Left colon (tissue), 2 donors: ENCODE measurements at regions not wholly inside any gene's neighbourhood (a gene's known extent, or its start where the extent isn't known, plus 50 kb on each side); places are given as distances from the start of the nearest gene placed in this dataset.
A peak's percentile ranks its signal among the peaks of the same experiment; 100 is the strongest.

Experiments used
- ATAC-seq: fragments of 200-7000 bp; cut with Tn5 transposase; one replicate; pipeline ENCODE4 v1.9.1; 2020; ENCODE audit warnings: mild to moderate bottlenecking, moderate library complexity
- DNase-seq, 2 donors: peaks; one replicate each; pipeline ENCODE4 v3.0.0-alpha.2; 2020
- intact Hi-C, 2 donors: fragments of 100-400 bp; cut with DNase I in 1 of 2; cut with micrococcal nuclease in 1 of 2; formaldehyde crosslinking; loops; one replicate each; pipeline versions ENCODE4 v1.11.2 to v1.14.0; 2022; cut with DNase I, micrococcal nuclease
- donor health status: DM: no; HTN: no; CAD: no.
- donor health status: DM: yes; HTN: yes; CAD: no.

DNA sequence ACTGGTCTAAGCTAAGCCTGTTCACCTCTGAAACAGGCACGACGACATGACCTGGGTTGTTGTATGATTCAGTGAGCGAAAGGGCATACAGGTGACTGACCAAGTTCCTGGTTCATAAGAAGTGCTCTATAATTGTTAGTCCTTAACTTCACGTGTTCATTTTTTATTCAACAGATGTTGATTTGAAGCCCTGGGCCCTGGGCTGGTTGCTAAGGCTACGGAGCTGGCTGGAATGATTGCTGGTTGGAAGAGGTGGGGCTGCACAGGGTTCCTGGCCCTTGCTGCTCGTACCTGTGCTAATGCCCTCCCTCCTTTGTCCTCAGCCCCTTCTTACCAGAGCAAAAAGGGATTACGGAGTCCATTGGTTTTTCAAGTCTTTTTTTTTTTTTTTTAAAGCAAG, 111.3 kb upstream of the CSF3R start:
- DNase-seq (no peak), ATAC-seq (no peak)
- intact Hi-C loops: no loop called here

DNA sequence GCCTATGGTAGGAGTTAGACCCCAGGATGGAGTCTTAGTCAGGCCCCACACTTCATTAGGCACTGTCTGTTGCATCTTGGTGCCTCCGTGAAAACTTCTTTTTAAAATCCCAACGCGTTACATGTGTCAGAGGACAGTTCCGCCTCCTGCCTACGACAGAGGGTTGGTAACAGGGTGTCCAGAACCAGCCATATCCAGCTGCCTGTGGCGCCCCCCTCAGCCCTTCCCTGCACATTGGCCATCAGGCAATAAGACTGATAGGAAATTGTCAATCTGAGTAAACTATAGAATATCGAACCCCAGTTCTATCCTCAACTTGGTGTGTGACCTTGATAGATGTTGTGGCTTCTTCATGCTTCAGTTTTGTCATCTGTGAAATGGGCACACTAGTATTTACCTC, 108.6 kb upstream of the CSF3R start:
- DNase-seq (no peak), ATAC-seq (no peak)
- intact Hi-C loops: no loop called here

DNA sequence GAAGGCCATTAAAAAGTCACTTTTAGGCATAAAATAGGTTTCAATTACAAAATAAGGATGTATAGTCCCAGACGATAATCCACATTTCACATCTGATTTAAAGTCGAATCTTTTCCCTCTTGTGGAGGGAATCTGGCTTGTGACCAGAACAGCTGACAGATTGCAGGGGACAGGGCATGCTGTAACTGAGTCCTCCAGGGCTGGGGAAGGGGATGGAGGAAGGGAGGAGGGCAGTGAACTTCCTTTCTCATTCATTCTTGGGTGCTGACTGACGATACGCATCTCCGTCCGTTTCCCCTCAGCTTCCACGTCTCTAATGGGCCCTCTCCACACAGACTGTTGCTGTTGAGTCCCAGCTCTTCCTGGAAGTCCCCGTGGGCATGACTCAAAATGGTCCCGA, 108.1 kb upstream of the CSF3R start:
- ATAC-seq (no peak), DNase-seq (no peak)
- intact Hi-C loops: no loop called here

DNA sequence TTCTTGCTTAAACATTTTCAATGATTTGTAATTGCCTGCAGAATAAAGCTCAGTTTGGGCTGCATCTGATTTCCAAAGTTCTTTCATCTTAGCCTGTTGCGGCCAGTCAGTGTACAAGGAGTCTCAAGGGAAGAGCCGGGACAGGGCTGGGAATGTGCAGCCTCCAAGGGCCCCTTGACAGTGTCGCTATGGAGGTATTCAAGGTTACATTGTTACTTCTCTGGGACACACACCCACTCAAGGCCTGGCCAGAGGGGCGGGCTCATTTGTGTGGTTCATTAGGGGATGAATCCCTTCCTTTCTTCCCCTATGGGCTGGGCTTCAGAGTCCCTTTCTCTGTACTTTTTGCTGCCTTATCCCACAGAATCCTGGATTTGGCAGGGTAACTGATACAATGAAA, 107.6 kb upstream of the CSF3R start:
- intact Hi-C loops: no loop called here
- DNase-seq (no peak), ATAC-seq (no peak)

DNA sequence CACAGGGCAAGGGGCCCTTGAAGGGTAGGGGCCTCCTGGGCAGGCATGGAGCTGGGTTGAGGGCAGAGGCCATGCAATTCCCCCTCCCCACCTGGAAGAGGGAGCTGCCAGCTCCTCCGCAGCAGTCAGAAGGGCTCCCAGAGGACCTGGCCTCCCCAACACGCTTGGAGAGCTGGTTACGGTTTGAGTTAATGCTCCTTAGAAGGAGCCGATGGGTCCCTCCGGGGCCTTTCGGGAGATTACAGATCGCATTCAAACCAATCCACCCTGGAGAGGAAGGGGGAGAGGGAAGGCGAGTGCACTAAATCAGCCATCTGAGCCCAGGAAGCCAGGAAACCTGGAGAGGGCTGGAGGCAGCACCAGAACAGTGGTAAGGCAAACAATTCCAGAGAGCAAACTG, 106.3 kb upstream of the CSF3R start:
- DNase-seq (no peak), ATAC-seq (no peak)
- intact Hi-C loops: no loop called here

DNA sequence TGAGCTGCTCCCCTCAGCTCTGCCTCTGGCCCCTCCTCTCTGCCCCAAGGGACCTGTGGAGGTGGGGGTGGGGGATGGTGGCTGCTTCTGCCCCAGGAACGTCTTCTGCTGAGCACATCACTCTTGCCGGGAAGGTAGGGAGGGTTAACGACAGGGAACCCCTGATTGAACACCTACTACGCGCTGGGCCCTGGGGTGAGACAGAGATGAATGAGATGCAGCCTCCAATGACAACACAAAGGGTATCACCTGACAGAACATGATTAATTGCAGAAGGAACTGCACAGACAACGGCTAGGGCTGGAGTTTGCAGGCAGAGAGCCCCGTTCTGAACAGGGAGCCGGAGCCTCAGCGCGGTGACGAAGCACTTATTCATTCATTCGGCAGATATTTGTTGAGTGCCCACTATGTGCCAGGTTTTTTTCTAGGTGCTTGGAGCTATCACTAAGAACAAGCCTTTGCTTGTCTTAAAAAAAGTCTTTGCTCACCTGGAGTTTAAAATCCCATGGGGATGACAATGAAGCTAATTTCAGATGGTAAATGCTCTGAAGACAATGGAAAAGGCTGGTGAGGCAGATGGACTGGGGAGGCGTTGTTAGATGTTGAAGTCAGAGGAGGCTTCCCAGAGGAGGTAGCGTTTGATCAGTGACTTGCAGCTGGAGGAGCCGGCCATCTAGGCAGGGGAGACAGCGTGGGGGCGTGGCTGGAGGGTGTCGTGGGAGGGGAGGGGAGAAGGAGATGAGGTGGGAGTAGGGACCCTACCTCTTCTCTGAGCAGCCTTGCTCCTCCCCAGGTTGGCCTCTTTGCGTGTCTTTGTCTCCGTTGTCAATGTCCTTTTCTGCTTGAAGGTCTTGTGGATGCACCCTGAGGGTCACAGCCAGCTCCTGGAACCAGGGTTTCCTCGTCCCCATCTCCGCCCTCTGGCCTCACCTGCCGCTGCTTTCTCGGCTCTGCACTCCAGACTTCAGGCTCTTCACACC, 103.1 kb upstream of the CSF3R start:
- DNase-seq: no peak
- no peak for ATAC-seq
- intact Hi-C loops: no loop called here

DNA sequence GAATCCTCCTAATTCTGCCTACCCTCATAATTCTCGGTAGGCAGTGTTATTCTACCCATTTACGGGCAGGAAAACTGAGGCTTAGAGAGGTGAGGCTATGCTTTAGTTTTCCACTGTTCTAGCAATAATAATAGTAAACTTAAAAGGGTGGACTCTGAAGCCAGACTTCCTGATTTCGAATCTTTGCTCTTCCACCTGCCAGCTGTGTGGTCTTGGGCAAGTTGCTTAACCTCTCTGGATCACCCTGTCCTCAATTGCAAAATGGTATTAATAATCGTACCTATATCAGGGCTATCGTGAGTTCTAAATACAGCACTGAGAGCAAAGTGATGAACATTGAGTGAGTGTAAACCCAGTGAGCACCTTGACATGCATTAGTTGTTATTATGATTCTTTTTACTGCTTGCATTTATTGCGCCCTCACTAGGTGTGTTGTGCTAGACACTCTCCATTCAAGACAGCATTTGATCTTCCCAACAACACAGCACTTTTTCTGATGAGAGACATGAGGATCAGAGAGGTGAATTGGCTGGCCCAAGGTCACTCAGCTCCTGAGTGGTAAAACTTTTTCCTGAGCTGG, 102.3 kb upstream of the CSF3R start:
- intact Hi-C loops: no loop called here
- ATAC-seq (no peak), DNase-seq (no peak)

DNA sequence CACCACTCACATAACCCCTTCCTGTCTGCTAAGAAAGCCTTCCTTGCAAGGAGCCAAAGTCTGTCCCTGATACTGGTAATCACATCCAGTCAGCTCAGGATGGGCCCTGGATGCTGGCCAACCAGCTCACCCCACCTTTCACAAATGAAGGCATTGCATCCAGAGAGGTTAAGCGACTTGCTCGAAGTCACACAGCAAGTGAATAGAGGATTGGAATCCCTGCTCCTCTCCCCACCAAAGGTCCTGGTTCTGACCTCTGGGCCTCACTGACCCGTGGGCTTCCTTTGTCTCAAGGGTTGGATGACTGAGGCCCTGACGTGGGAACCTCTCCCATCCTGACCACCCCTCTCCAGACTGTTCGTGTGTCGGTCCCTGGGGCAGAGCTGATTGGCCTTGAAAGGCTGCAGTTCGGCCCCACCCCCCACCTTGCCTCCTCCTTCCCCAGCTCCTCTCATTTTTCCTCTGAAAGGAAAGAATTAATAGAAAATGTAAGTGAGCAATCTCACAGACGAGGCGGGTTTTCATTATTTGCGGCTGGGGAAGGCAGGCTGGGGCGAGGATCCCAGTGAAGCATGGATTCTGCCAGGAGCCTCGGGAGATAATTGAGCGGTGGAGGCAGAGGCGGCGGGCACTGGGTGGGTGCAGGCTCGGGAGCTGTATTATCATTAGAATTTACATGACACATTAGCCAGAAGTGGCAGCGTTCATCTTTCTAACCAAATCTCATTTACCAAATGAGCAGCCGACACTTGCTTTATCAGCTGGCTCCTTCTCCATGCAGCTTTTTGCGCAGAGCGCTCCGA, 101.5 kb upstream of the CSF3R start:
- intact Hi-C loops: no loop called here
- no peak for DNase-seq
- ATAC-seq: no peak

DNA sequence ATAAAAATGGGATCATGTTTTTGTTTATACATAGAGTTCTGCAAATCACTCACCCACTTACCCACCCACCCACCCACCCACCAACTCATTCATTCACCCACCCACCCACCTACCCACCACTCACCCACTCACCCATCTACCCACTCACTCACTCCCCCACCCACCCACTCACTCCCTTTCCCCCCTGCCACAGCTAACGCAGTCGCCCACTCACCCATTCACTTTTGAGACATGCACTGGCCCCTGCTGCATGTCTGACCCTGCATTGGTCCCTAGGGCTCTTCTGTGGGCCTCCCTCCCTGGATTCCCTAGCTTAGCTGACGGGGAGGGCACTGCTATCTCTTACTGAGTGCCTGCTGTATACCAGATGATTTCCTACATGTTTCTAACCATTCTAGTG, 100.4 kb upstream of the CSF3R start:
- DNase-seq: no peak
- intact Hi-C loops: no loop called here
- ATAC-seq: no peak

DNA sequence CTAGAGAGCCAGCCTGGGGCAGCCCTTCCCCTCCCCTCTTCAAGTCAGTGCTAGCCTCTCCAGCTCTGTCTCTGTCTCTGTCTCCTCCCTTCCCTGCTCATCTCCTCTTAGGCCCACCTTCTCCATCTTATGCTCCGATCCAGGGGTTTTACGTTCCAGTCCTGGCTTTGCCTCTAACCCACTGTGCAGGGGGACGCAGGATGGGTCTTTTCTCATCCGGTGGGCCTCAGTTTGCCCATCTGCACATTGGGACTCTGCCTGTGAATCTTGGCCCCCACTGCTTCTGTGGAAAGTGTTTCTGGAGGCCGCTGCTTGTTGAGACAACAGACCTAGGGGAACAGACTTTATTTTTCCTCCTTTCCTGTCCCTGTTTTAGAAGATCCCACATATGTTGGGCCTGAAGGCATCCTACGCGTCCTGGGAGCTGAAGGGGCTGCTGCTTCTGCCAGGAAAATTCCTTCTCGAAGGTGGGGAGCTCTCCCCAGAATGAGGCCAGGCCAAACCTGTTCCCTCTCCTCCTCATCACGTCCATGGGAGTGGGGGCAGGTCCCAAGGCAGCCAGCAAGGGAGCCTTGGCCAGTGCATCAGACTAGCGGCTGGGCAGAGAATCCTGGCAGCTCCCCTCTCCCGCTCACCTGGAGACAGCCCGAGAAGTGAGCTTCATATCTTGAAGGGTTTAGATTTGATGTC, 99.5 kb upstream of the CSF3R start:
- intact Hi-C loops: no loop called here
- no peak for ATAC-seq
- no peak for DNase-seq

DNA sequence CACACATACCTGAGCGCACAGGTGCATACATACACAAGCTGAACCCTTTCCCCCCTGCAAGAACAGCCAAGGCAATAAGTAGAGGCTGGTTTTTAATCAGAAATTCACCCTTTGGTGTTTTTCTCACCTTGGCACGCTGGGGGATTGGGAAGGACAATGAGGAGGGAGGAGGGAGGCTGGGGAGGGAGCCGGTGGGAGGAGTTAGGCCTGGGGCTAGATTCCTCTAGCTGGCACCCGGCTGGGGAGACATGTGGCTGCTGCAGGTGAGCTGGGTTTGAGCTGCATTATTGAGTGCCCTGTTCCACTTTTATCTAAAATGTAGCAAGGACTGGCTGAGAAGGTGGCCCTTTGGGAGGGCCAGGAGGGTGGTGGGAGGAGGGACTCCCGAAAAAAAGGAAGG, 97.8 kb upstream of the CSF3R start:
- no peak for DNase-seq

DNA sequence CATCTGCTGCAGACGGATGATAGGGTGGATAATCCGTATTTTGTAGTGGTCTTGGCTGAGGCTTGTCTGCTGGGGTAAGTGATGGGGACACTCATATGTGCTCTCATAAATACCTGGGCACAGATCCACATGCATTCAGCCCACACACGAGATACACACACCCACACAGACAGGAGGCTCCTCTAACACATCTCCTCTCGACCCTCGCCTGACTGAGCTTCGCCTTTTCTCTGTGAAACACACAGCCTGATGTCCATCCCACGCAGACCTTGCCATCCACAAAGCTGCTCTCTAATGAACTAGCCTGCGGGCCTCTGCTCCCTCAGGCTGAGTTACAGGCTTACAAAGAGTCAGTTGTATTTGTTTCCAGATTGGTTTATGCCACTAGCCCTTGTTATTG, 96.3 kb upstream of the CSF3R start:
- DNase-seq (no peak), ATAC-seq (no peak)
- intact Hi-C loops: loop anchor here (5.0 to 10.0 kb wide), 2 partner anchors 846 to 853 kb away; no protein-coding TSS in a partner anchor

More for the DNA sequence above, 97.8 kb upstream of the CSF3R start:
- ATAC-seq: no peak
- intact Hi-C loops: no loop called here

DNA sequence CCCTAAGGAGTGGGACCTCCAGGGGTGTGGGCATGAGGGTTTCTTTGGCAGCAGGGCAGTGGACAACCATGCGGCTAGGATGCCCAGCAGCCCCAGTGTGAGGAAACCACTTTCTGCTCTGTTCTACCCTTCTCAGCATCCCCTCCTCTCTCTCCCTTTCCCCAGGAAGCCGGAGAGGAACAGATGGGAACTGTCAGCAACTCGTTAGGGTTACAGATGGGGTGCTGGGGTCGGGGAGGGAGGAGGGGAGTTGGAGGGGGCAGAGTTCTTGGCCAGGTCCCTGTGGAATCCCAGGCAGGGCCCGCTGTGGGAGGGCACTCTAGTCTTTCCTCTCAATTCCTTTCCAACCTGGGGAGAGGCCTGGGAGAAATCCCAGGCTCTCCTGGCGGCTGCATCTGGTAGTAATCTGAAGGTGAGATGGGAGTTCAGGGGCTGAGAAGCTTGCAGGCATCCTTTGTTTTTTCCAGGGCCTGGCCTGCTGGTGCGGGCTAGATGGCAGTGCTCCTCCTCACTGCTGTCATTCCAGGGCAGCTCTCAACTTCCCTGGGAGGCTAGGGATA, 93.9 kb upstream of the CSF3R start:
- DNase-seq: no peak
- no peak for ATAC-seq
- intact Hi-C loops: loop anchor here (5.0 to 10.0 kb wide), 2 partner anchors 848 to 856 kb away; no protein-coding TSS in a partner anchor

DNA sequence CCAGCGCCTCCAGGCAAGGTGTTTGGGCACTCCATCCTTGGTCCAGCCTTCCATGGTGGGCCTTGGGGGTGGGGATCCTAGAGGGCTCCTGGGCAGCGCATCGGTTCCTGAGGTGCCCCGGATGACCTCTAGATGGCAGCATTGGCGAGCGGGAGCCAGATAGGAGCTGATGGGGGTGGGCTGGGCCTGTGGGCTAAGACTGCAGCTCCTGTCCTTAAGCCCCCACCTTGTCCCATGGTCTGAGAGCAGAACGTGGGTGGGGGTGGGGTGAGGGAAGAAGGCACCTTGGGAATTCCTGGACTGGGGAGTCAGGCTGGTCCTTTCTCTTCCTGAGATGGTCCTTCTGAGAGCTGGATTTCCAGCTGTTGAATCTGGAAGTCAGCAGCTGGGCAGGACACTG, 93.4 kb upstream of the CSF3R start:
- DNase-seq (peak in 1 of 2 donors; percentile 45), ATAC-seq (peak; percentile 51)
- intact Hi-C loops: loop anchor here (5.0 to 10.0 kb wide), 2 partner anchors 849 to 856 kb away; no protein-coding TSS in a partner anchor

DNA sequence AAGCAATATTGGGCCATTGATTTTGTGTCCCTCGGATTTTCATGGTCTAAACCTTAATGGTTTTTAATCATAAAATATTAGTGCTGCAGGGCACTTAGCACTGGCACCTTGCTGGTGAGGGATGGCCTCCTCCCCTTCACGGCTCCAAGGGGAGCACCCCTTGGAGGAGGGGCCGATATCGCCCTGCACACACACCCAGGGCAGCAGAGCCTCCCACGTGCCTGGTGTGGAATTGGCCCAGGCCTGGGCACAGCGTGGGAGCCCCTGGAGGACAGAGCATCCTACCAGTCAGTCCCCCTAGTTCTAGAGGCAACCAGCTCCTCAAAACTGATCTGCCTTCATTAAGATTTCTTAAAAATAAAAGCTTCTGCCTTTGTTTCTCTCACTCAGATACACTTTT, 90.7 kb upstream of the CSF3R start:
- intact Hi-C loops: loop anchor here in 1 of 2 donors (10.0 kb wide), 1 partner anchor 851 kb away; no protein-coding TSS in a partner anchor
- ATAC-seq (no peak), DNase-seq (no peak)

DNA sequence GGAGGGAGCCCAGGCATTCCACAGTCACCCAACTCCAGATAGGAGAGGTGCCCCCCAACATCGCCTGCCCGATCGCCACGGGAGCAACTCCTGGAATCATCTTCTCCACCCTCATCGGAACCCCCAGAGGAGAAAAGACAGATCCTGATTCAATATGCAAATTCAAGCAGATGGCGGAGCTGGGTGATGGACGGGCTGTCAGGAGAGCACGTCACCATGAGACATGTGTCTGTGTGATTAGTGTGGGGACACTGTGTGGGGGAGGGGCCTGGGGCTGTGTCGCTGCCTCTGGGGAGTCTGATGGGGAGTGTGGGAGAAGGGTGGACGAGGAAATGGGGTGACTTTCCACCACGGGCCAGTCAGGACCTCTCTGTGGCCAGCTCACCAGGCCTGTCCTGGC, 90.2 kb upstream of the CSF3R start:
- intact Hi-C loops: loop anchor here in 1 of 2 donors (10.0 kb wide), 1 partner anchor 852 kb away; no protein-coding TSS in a partner anchor
- ATAC-seq (no peak), DNase-seq (no peak)

DNA sequence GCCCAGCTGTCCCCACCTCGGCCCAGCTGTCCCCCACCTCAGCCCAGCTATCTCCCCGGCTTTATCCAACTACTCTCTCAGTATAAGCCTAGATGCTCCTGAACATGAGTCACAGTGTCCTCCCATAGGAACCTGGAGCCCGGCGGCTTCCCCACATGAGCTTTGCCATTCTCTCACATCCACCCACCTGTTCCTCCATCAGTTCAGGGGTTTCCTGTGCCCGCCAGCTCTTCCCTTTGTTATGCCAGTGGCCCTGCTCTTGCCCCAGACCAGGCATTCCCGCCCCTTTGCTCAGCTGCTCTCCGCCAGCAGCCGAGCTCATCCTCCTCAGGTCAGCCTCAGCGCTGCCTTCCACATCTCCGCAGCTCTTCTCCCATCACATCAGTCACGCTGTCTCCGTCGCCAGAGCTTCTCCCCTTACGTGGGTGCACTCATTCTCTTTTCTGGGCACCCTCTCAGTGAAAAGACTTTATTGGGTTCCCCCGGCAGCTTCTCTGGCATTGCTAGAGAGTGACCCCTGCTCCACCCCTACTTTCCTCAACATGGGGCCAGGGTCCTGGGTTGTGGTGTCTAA, 89.5 kb upstream of the CSF3R start:
- intact Hi-C loops: loop anchor here in 1 of 2 donors (10.0 kb wide), 1 partner anchor 853 kb away; no protein-coding TSS in a partner anchor
- DNase-seq (no peak), ATAC-seq (no peak)

DNA sequence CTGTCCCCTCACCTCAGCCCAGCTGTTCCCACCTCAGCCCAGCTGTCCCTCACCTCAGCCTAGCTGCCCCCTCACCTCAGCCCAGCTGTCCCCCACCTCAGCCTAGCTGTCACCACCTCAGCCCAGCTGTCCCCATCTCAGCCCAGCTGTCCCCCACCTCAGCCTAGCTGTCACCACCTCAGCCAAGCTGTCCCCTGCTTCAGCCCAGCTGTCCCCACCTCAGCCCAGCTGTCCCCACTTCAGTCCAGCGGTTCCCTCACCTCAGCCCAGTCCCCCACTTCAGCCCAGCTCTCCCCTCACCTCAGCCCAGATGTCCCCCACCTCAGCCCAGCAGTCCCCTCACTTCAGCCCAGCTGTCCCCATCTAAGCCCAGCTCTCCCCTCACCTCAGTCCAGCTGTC, 88.4 kb upstream of the CSF3R start:
- ATAC-seq (no peak), DNase-seq (no peak)
- intact Hi-C loops: loop anchor here in 1 of 2 donors (10.0 kb wide), 1 partner anchor 854 kb away; no protein-coding TSS in a partner anchor
